MM.1S (cell line): ENCODE measurements at regions not wholly inside any gene's neighbourhood (a gene's known extent, or its start where the extent isn't known, plus 50 kb on each side); places are given as distances from the start of the nearest gene placed in this dataset.

Experiments
- CTCF ChIP-seq: fragments of 300-600 bp; sonication (generic); IDR thresholded peaks from 2 replicates; pipeline ENCODE4 v1.5.1; 2016; ENCODE audit warnings: antibody characterized with exemption, low read length, mixed read lengths
- EZH2 ChIP-seq: fragments of 300-600 bp; sonication (generic); optimal IDR thresholded peaks from 2 replicates; pipeline ENCODE3; 2017; ENCODE audit warnings: low read depth, mild to moderate bottlenecking, antibody characterized with exemption, low read length, mixed read lengths
- EZH2phosphoT487 ChIP-seq: fragments of 300-600 bp; sonication (generic); IDR thresholded peaks from 2 replicates; pipeline ENCODE4 v1.6.1; 2018; ENCODE audit warnings: antibody characterized with exemption, low read length

- TF ChIP-seq EZH2: no peak
- no peak for TF ChIP-seq CTCF
- no peak for TF ChIP-seq EZH2phosphoT487
These were observed 154.0 kb downstream of the PIK3R1 start for GRCh38 chr5:68369457-68370125.
